ENCODE measurements at regions not wholly inside any gene's neighbourhood (a gene's known extent, or its start where the extent isn't known, plus 50 kb on each side); places are given as distances from the start of the nearest gene placed in this dataset.

DNA sequence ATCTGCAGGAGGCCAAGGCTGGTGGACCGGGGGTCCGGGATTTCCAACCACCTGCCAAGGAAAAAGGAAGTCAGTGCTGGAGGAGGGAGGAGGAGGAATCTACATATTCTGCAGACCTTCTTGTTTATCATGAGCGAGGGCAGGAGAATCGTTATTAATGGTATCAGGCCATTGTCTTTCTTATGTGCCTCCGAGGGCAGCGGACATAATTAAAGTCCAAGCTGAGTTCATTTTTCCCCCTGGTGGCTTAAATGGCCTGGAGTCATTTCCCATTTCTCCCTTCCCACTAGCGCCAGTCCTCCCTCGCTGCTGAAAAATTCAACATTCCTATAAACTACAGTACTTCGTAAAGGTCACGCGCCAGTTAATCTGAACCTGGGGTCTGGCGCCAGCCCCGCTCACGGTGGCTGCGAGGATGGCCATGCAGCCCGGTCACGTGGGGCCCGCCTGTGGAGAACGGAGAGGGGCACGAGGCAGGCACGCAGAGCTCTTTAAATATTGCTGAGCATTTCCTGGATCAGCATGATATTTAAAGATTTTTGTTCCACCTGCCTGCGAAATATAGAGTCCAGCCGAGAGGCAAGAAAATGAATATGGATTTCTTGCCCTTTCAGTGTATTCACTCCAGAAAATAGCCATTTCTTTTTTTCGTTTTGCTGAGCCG is 85.2 kb upstream of the PCDH8 start:
- Histone ChIP-seq H3K27me3 (replicated peaks in 1 of 2; ENCODE audit: control insufficient read depth in 2 of 2, extremely low read depth in 1 of 2, insufficient read depth in 2 of 2, low read length in 1 of 2) (peaks cover 0 to 2% of the 10 kb centered on the region in 2 experiments), H3K27ac (ENCODE audit: low read length) (no peak overlapping the region), H3K36me3 (ENCODE audit: control insufficient read depth in 2 of 2, extremely low read depth in 1 of 2, insufficient read depth in 1 of 2, low read length in 1 of 2) (no peaks in the 10 kb centered on the region), H3K4me1 (ENCODE audit: control insufficient read depth in 1 of 2, extremely low read depth in 1 of 2, insufficient read depth in 2 of 2, low read length in 2 of 2) (no peaks in the 10 kb centered on the region), H3K4me3 (ENCODE audit: control insufficient read depth in 1 of 2, extremely low read depth in 1 of 2, low read length in 1 of 2) (no peak overlapping the region), H3K9me3 (no peaks in the 10 kb centered on the region)
- Mint-ChIP-seq H3K36me3 (no peaks in the 10 kb centered on the region), H3K27me3 (peaks cover 3 to 5% of the 10 kb centered on the region in 2 donors), H3K4me3 (no peak overlapping the region), H3K4me1 (no peaks in the 10 kb centered on the region), H3K9me3 (no peaks in the 10 kb centered on the region), H3K27ac (no peak overlapping the region)
- POLR2A ChIA-PET: no interaction called here
- CTCF ChIA-PET: interaction anchor here in 1 of 2 donors (0.6 kb wide), 1 partner anchor 36 kb away, joined by 3 read pairs; no protein-coding TSS in a partner anchor
- DNase-seq (no peak), ATAC-seq (replicated peaks in 1 of 4) (no peak)
- 89% methylated on average over 20 of the region's 25 CpGs for WGBS (ENCODE audit: insufficient coverage)

DNA sequence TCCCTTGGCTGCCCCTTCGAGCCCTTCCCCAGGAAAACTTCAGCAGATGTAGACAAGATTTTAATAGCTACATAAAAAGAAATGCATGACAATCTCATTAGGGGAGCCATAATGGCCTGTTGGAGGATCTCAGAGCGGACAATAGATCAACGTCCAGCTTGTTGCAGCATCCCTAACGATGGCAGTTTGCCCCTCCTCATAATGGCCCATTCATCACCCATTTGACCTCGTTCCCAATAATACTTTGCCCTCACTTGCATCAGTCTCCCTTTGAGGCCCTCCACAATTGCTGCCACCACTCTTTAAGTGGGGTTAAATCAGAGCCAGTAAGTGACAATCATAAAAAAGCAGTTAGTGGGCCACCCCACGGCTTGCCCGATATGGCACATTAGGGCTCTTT is 84.7 kb upstream of the PCDH8 start:
- no peaks in the 10 kb centered on the region for H3K36me3 ChIP-seq (ENCODE audit: control insufficient read depth in 2 of 2, extremely low read depth in 1 of 2, insufficient read depth in 1 of 2, low read length in 1 of 2)
- no peak for ATAC-seq (replicated peaks in 1 of 4)
- Mint-ChIP-seq H3K27me3 (peaks cover 5 to 7% of the 10 kb centered on the region in 2 donors), H3K4me3 (no peak overlapping the region), H3K9me3 (no peaks in the 10 kb centered on the region), H3K27ac (no peak overlapping the region), H3K36me3 (no peaks in the 10 kb centered on the region), H3K4me1 (no peaks in the 10 kb centered on the region)
- no peak for DNase-seq
- ChIA-PET CTCF (no interaction called here), POLR2A (no interaction called here)
- H3K4me3 ChIP-seq (ENCODE audit: control insufficient read depth in 1 of 2, extremely low read depth in 1 of 2, low read length in 1 of 2): no peak overlapping the region
- H3K27me3 ChIP-seq (replicated peaks in 1 of 2; ENCODE audit: control insufficient read depth in 2 of 2, extremely low read depth in 1 of 2, insufficient read depth in 2 of 2, low read length in 1 of 2): peaks cover 0 to 3% of the 10 kb centered on the region in 2 experiments
- 85% methylated on average over 4 of the region's 7 CpGs for WGBS (ENCODE audit: insufficient coverage)
- H3K9me3 ChIP-seq: no peaks in the 10 kb centered on the region
- no peak overlapping the region for H3K27ac ChIP-seq (ENCODE audit: low read length)
- no peaks in the 10 kb centered on the region for H3K4me1 ChIP-seq (ENCODE audit: control insufficient read depth in 1 of 2, extremely low read depth in 1 of 2, insufficient read depth in 2 of 2, low read length in 2 of 2)

DNA sequence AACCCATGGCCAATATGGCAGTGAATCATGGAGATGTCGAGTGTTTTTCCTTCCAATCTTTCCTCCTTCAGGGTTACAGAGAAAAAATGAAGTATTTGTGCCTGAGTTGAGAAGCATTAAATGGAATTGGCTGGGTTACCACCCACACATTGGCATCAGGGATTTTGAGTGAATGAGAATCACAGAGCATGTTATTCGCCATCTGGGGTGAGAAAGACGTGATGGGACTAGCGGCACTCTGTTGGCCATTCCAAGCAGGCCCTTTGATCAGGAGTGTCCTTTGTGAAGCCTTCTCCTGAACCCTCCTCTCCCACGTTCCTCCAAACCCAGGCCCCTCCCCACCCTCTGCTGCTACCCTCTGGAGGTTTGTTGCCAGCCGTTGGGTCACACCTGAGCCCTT is 84.2 kb upstream of the PCDH8 start:
- WGBS (ENCODE audit: insufficient coverage): 63% methylated on average over 3 of the region's 6 CpGs
- Histone ChIP-seq H3K9me3 (no peaks in the 10 kb centered on the region), H3K27me3 (replicated peaks in 1 of 2; ENCODE audit: control insufficient read depth in 2 of 2, extremely low read depth in 1 of 2, insufficient read depth in 2 of 2, low read length in 1 of 2) (peaks cover 0 to 3% of the 10 kb centered on the region in 2 experiments), H3K36me3 (ENCODE audit: control insufficient read depth in 2 of 2, extremely low read depth in 1 of 2, insufficient read depth in 1 of 2, low read length in 1 of 2) (no peaks in the 10 kb centered on the region), H3K4me3 (ENCODE audit: control insufficient read depth in 1 of 2, extremely low read depth in 1 of 2, low read length in 1 of 2) (no peak overlapping the region), H3K27ac (ENCODE audit: low read length) (no peak overlapping the region), H3K4me1 (ENCODE audit: control insufficient read depth in 1 of 2, extremely low read depth in 1 of 2, insufficient read depth in 2 of 2, low read length in 2 of 2) (no peaks in the 10 kb centered on the region)
- Mint-ChIP-seq H3K4me3 (no peak overlapping the region), H3K36me3 (no peaks in the 10 kb centered on the region), H3K27ac (no peak overlapping the region), H3K27me3 (peaks cover 5 to 7% of the 10 kb centered on the region in 2 donors), H3K9me3 (no peaks in the 10 kb centered on the region), H3K4me1 (no peaks in the 10 kb centered on the region)
- ATAC-seq (replicated peaks in 1 of 4): no peak
- ChIA-PET POLR2A (no interaction called here), CTCF (no interaction called here)
- no peak for DNase-seq

DNA sequence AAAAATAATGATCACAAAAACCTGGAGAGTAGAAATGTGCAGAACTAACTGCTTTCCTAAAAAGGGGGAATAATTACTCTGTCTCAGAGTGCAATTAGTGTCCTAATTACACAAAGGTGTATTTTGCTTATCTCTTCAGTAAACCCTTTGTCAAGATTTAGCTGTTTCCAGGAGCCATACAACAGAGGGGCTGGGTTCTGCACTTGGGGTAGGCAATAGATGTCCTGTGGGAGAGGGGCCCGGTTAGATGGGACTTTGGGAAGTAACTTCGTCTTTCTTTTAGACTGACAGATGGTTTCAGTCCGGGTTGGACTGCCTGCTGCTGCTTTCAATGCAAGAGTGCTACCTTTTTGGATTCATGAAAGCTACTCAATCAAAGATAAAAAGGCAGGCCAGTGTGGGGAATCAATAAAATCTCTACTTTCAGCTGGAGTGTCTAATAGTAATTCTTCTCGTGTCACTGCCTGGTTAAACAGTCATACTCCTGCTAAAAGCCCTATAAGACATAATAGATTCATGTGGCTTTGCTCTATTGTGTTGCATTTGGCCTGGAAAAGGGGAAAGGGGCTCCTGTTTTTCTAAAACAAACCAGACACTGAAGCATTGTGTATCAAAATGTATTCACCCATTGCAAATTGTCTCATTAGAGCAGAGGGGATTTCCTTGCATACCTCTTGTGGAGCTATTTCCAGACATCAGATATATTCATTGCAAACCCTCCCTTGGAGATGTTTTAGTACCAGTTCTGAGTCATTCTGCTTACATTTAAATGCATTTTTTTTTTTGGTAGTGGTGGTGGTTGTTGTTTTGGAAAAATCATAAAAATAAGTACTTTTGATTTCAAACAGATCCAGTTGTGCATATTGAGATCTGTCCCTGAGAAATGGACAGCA is 83.3 kb upstream of the PCDH8 start:
- no peaks in the 10 kb centered on the region for H3K9me3 ChIP-seq
- H3K4me1 ChIP-seq (ENCODE audit: control insufficient read depth in 1 of 2, extremely low read depth in 1 of 2, insufficient read depth in 2 of 2, low read length in 2 of 2): no peaks in the 10 kb centered on the region
- ChIA-PET POLR2A (no interaction called here), CTCF (no interaction called here)
- no peaks in the 10 kb centered on the region for H3K36me3 ChIP-seq (ENCODE audit: control insufficient read depth in 2 of 2, extremely low read depth in 1 of 2, insufficient read depth in 1 of 2, low read length in 1 of 2)
- 63% methylated on average over 2 of the region's 4 CpGs for WGBS (ENCODE audit: insufficient coverage)
- Mint-ChIP-seq H3K4me3 (no peak overlapping the region), H3K9me3 (no peaks in the 10 kb centered on the region), H3K4me1 (no peaks in the 10 kb centered on the region), H3K27me3 (peaks cover 2 to 7% of the 10 kb centered on the region in 2 donors), H3K36me3 (no peaks in the 10 kb centered on the region), H3K27ac (no peak overlapping the region)
- no peak overlapping the region for H3K27ac ChIP-seq (ENCODE audit: low read length)
- ATAC-seq (replicated peaks in 1 of 4): no peak
- H3K4me3 ChIP-seq (ENCODE audit: control insufficient read depth in 1 of 2, extremely low read depth in 1 of 2, low read length in 1 of 2): no peak overlapping the region
- DNase-seq: no peak
- peaks cover 0 to 3% of the 10 kb centered on the region in 2 experiments for H3K27me3 ChIP-seq (replicated peaks in 1 of 2; ENCODE audit: control insufficient read depth in 2 of 2, extremely low read depth in 1 of 2, insufficient read depth in 2 of 2, low read length in 1 of 2)

DNA sequence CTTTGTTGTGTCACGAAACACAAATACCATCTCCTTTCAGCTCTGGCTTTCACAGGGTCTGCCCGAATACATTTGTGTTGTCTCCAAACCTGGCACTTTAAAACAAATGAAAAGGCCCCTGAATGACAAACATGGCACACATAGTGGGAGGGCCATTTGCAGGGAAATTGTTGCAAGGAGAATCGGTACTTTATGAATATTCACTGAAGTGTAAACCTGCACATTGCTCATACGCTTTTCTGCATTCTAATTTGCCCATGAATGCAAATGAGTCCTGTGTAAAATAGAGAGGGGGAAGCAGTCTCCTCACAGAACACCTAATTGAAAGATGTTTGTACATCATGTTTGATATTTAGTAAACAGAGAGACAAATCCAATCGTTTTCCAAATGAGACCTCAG is 82.7 kb upstream of the PCDH8 start:
- H3K27ac Mint-ChIP-seq: no peak overlapping the region
- ATAC-seq (replicated peaks in 1 of 4) (no peak), DNase-seq (no peak)
- POLR2A ChIA-PET: no interaction called here
- H3K4me1 Mint-ChIP-seq: no peaks in the 10 kb centered on the region
- Histone ChIP-seq H3K27ac (ENCODE audit: low read length) (no peak overlapping the region), H3K27me3 (replicated peaks in 1 of 2; ENCODE audit: control insufficient read depth in 2 of 2, extremely low read depth in 1 of 2, insufficient read depth in 2 of 2, low read length in 1 of 2) (peaks cover 0 to 3% of the 10 kb centered on the region in 2 experiments), H3K9me3 (no peaks in the 10 kb centered on the region), H3K4me1 (ENCODE audit: control insufficient read depth in 1 of 2, extremely low read depth in 1 of 2, insufficient read depth in 2 of 2, low read length in 2 of 2) (no peaks in the 10 kb centered on the region), H3K4me3 (ENCODE audit: control insufficient read depth in 1 of 2, extremely low read depth in 1 of 2, low read length in 1 of 2) (no peak overlapping the region), H3K36me3 (ENCODE audit: control insufficient read depth in 2 of 2, extremely low read depth in 1 of 2, insufficient read depth in 1 of 2, low read length in 1 of 2) (no peaks in the 10 kb centered on the region)
- H3K4me3 Mint-ChIP-seq: no peak overlapping the region
- 80% methylated on average over 1 of the region's 5 CpGs for WGBS (ENCODE audit: insufficient coverage)
- CTCF ChIA-PET: no interaction called here
- H3K9me3 Mint-ChIP-seq: no peaks in the 10 kb centered on the region
- no peaks in the 10 kb centered on the region for H3K36me3 Mint-ChIP-seq
- H3K27me3 Mint-ChIP-seq: peaks cover 2 to 7% of the 10 kb centered on the region in 2 donors

DNA sequence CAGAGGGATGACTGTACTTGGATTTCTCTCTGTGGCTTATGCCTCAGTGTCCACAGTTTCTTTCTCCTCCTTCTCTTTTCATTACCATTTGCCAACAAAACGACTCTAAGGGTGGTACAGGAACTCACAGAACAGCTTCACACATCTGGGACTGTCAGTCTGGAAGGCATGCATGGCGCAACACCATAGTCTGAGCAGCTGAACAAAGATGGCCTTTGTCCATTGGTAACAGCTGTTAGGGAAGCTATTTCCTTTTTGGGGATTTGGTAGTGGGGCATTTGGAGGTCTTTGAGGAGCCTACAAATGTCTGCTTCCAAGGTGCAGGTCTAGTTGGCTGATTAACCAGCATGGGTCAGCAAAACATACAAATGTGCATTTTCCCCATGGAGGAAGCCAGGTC is 81.4 kb upstream of the PCDH8 start:
- no peaks in the 10 kb centered on the region for H3K36me3 ChIP-seq (ENCODE audit: control insufficient read depth in 2 of 2, extremely low read depth in 1 of 2, insufficient read depth in 1 of 2, low read length in 1 of 2)
- no peak overlapping the region for H3K4me3 Mint-ChIP-seq
- H3K27ac ChIP-seq (ENCODE audit: low read length): no peak overlapping the region
- no peak overlapping the region for H3K4me3 ChIP-seq (ENCODE audit: control insufficient read depth in 1 of 2, extremely low read depth in 1 of 2, low read length in 1 of 2)
- no peaks in the 10 kb centered on the region for H3K4me1 Mint-ChIP-seq
- H3K27ac Mint-ChIP-seq: no peak overlapping the region
- H3K9me3 ChIP-seq: no peaks in the 10 kb centered on the region
- H3K4me1 ChIP-seq (ENCODE audit: control insufficient read depth in 1 of 2, extremely low read depth in 1 of 2, insufficient read depth in 2 of 2, low read length in 2 of 2): no peaks in the 10 kb centered on the region
- DNase-seq: no peak
- WGBS (ENCODE audit: insufficient coverage): 100% methylated on average over 1 of the region's 2 CpGs
- ATAC-seq (replicated peaks in 1 of 4): no peak
- peaks cover 2 to 7% of the 10 kb centered on the region in 2 donors for H3K27me3 Mint-ChIP-seq
- ChIA-PET CTCF (interaction anchor here in 1 of 2 donors (0.6 kb wide), 1 partner anchor 78 kb away, joined by 4 read pairs; no protein-coding TSS in a partner anchor), POLR2A (no interaction called here)
- no peaks in the 10 kb centered on the region for H3K9me3 Mint-ChIP-seq
- peaks cover 0 to 8% of the 10 kb centered on the region in 2 experiments for H3K27me3 ChIP-seq (replicated peaks in 1 of 2; ENCODE audit: control insufficient read depth in 2 of 2, extremely low read depth in 1 of 2, insufficient read depth in 2 of 2, low read length in 1 of 2)
- no peaks in the 10 kb centered on the region for H3K36me3 Mint-ChIP-seq

Measured in T-cell (primary cell).